Esophagus muscularis mucosa (tissue), 2 donors: ENCODE measurements at regions not wholly inside any gene's neighbourhood (a gene's known extent, or its start where the extent isn't known, plus 50 kb on each side); places are given as distances from the start of the nearest gene placed in this dataset.

Source experiments
- EP300 ChIP-seq: sonication (generic); formaldehyde crosslinking; IDR thresholded peaks from one replicate; pipeline ENCODE4 v1.6.1; 2017; ENCODE audit warnings: antibody characterized with exemption
- POLR2A ChIP-seq: fragments of 450-650 bp; IDR thresholded peaks from one replicate; pipeline ENCODE4 v1.6.1; 2017; ENCODE audit warnings: antibody characterized with exemption, moderate library complexity, mild to moderate bottlenecking, low read depth

GRCh38 chrX:140229191-140229590 lies 263.9 kb upstream of the CXorf66 start:
- no peak for TF ChIP-seq EP300
- no peak for TF ChIP-seq POLR2A
